HCT116 (cell line): ENCODE measurements at regions not wholly inside any gene's neighbourhood (a gene's known extent, or its start where the extent isn't known, plus 50 kb on each side); places are given as distances from the start of the nearest gene placed in this dataset.

Experiments
- ATAC-seq: fragments of 200-7000 bp; cut with Tn5 transposase; 2 replicates; pipeline ENCODE4 v1.9.1; 2020; ENCODE audit warnings: mild to moderate bottlenecking, moderate library complexity
- BruUV-seq: library from RNA; stranded (reverse); fragments of 400-500 nt; replicated peaks from 2 replicates; lab custom pipeline; 2021; lab: Mats Ljungman, UMichigan
- CTCF ChIA-PET: fragments of 300-600 bp; sonication (Branson Sonifier 250); formaldehyde crosslinking; loops from one replicate; lab custom pipeline; 2021; ENCODE audit warnings: antibody characterized with exemption; lab: Charles Lee
- POLR2A ChIA-PET: fragments of 300-600, 350-600 bp; sonication (Branson Sonifier 250); formaldehyde crosslinking; loops from one replicate; lab custom pipeline; 2021; ENCODE audit warnings: antibody characterized with exemption; lab: Charles Lee
- RAD21 ChIA-PET, 2 experiments: fragments of 300-600 bp; sonication (Branson Sonifier 250); formaldehyde crosslinking; loops; one replicate each; lab custom pipeline; 2023; ENCODE audit warnings: low total read pairs in 2 of 2; ENCODE audit not compliant: uncharacterized antibody in 2 of 2, unreplicated experiment in 2 of 2, low non-redundant PET in 1 of 2; lab: Charles Lee
- DNase-seq: peaks from one replicate; pipeline ENCODE4 v3.0.0-alpha.2; 2010; ENCODE audit warnings: low read depth, low spot score
- H2AFZ ChIP-seq: fragments of 200-600 bp; shearing (Covaris generic), sonication (generic); 2 replicates; pipeline ENCODE4 v1.6.1; 2017; ENCODE audit warnings: low read depth, mixed run types, mixed read lengths, antibody characterized with exemption, low read length; ENCODE audit not compliant: poor library complexity, severe bottlenecking
- H3K27ac ChIP-seq: 2 replicates; pipeline ENCODE4 v1.5.1; 2012; ENCODE audit warnings: low read depth, low read length
- H3K27me3 ChIP-seq: fragments of 200-600 bp; sonication (generic); 2 replicates; pipeline ENCODE4 v1.6.1; 2016; ENCODE audit warnings: mixed run types, low read length, mixed read lengths; ENCODE audit not compliant: insufficient read depth
- H3K36me3 ChIP-seq, 2 experiments: fragments of 200-500 bp in 1 of 2; fragments of 200-600 bp in 1 of 2; sonication (Bioruptor generic) in 1 of 2; sonication (generic) in 1 of 2; 2 replicates each; pipeline versions ENCODE4 v1.5.1 to v1.6.1; 2014 to 2016; ENCODE audit warnings: low read length in 2 of 2, inconsistent platforms in 1 of 2, mixed read lengths in 1 of 2, mixed run types in 1 of 2; ENCODE audit not compliant: insufficient read depth in 2 of 2, control insufficient read depth in 1 of 2
- H3K4me1 ChIP-seq, 2 experiments: fragments of 200-600 bp in 1 of 2; sonication (generic) in 1 of 2; 2 replicates each; pipeline versions ENCODE4 v1.5.1 to v1.6.1; 2012 to 2017; ENCODE audit warnings: low read length in 2 of 2, inconsistent platforms in 1 of 2, mild to moderate bottlenecking in 1 of 2, mixed read lengths in 1 of 2, mixed run types in 1 of 2, moderate library complexity in 1 of 2; ENCODE audit not compliant: insufficient read depth in 2 of 2, control insufficient read depth in 1 of 2
- H3K4me2 ChIP-seq: fragments of 200-600 bp; sonication (generic); 2 replicates; pipeline ENCODE4 v1.6.1; 2017; ENCODE audit warnings: mixed run types, low read length, mixed read lengths
- H3K4me3 ChIP-seq, 2 experiments: fragments of 200-600 bp in 1 of 2; sonication (generic) in 1 of 2; replicated peaks in 1 of 2; 2 replicates each; pipeline ENCODE4 v1.5.1; 2011 to 2016; ENCODE audit warnings: low read length in 2 of 2, control low read depth in 1 of 2, low read depth in 1 of 2, mild to moderate bottlenecking in 1 of 2, mixed read lengths in 1 of 2, mixed run types in 1 of 2
- H3K79me2 ChIP-seq: fragments of 200-600 bp; sonication (generic); 2 replicates; pipeline ENCODE4 v1.6.1; 2017; ENCODE audit warnings: mild to moderate bottlenecking, mixed run types, low read length, moderate library complexity, mixed read lengths; ENCODE audit not compliant: insufficient read depth
- H3K9ac ChIP-seq: fragments of 200-600 bp; sonication (generic); 2 replicates; pipeline ENCODE4 v1.6.1; 2016; ENCODE audit warnings: low read length, mixed read lengths
- H3K9me2 ChIP-seq: fragments of 200-600 bp; sonication (generic), shearing (Covaris generic); 2 replicates; pipeline ENCODE4 v1.6.1; 2017; ENCODE audit warnings: mixed run types, mild to moderate bottlenecking, moderate library complexity; ENCODE audit not compliant: insufficient read depth
- H3K9me3 ChIP-seq, 2 experiments: fragments of 200-500 bp in 1 of 2; fragments of 200-600 bp in 1 of 2; sonication (Bioruptor generic) in 1 of 2; sonication (generic) in 1 of 2; 2 replicates each; pipeline ENCODE4 v1.6.1; 2014 to 2017; ENCODE audit warnings: low read length in 2 of 2, mixed read lengths in 2 of 2, inconsistent platforms in 1 of 2, low read depth in 1 of 2, mild to moderate bottlenecking in 1 of 2, mixed run types in 1 of 2, moderate library complexity in 1 of 2; ENCODE audit not compliant: control insufficient read depth in 1 of 2, insufficient read depth in 1 of 2
- H4K20me1 ChIP-seq: fragments of 200-600 bp; sonication (generic), shearing (Covaris generic); 2 replicates; pipeline ENCODE4 v1.6.1; 2017; ENCODE audit warnings: mixed run types, mild to moderate bottlenecking, moderate library complexity; ENCODE audit not compliant: insufficient read depth
- CBX3 ChIP-seq: IDR thresholded peaks from 2 replicates; pipeline ENCODE4 v1.6.1; 2012; ENCODE audit warnings: low read depth
- CEBPB ChIP-seq: IDR thresholded peaks from 2 replicates; pipeline ENCODE4 v1.6.1; 2012; ENCODE audit warnings: low read depth
- ELF1 ChIP-seq: IDR thresholded peaks from 2 replicates; pipeline ENCODE4 v1.6.1; 2012; ENCODE audit warnings: low read depth, borderline replicate concordance
- EZH2 ChIP-seq: fragments of 200-600 bp; sonication (generic); IDR thresholded peaks from 2 replicates; pipeline ENCODE4 v1.6.1; 2017; ENCODE audit warnings: antibody characterized with exemption, mixed run types
- EZH2phosphoT487 ChIP-seq: fragments of 200-600 bp; IDR thresholded peaks from 2 replicates; pipeline ENCODE4 v1.6.1; 2018; ENCODE audit warnings: antibody characterized with exemption, borderline replicate concordance
- FOSL1 ChIP-seq: IDR thresholded peaks from 2 replicates; pipeline ENCODE4 v1.6.1; 2012; ENCODE audit warnings: low read depth
- POLR2AphosphoS5 ChIP-seq: IDR thresholded peaks from 2 replicates; pipeline ENCODE4 v1.6.1; 2011; ENCODE audit warnings: mild to moderate bottlenecking, low read depth, low read length, moderate library complexity
- REST ChIP-seq: IDR thresholded peaks from 2 replicates; pipeline ENCODE4 v1.6.1; 2012; ENCODE audit warnings: low read depth
- SIN3A ChIP-seq: IDR thresholded peaks from 2 replicates; pipeline ENCODE4 v1.6.1; 2012; ENCODE audit warnings: low read depth
- SP1 ChIP-seq: IDR thresholded peaks from 2 replicates; pipeline ENCODE4 v1.6.1; 2012; ENCODE audit warnings: low read depth
- SRF ChIP-seq: IDR thresholded peaks from 2 replicates; pipeline ENCODE4 v1.6.1; 2012; ENCODE audit warnings: low read depth
- ZFX ChIP-seq: fragments of 450-650 bp; IDR thresholded peaks from 2 replicates; pipeline ENCODE4 v1.6.1; 2017
- intact Hi-C: fragments of 100-400 bp; cut with micrococcal nuclease; formaldehyde crosslinking; loops from 2 replicates; pipeline ENCODE4 v1.10.0; 2022
- TF ChIP-seq, protein P1 (sequence below): IDR thresholded peaks from 2 replicates; pipeline ENCODE4 v1.6.1; 2012
- TF ChIP-seq, protein P2 (sequence below), 3 experiments: fragments of 200-600 bp in 1 of 3; sonication (generic) in 1 of 3; IDR thresholded peaks in 2 of 3; conservative IDR thresholded peaks in 1 of 3; 2 replicates each; pipeline ENCODE4 v1.5.1; 2012 to 2017; ENCODE audit warnings: low read depth in 2 of 3, low read length in 2 of 3, antibody characterized with exemption in 1 of 3, borderline replicate concordance in 1 of 3, control low read depth in 1 of 3, mild to moderate bottlenecking in 1 of 3, mixed read lengths in 1 of 3, mixed run types in 1 of 3, moderate library complexity in 1 of 3; ENCODE audit not compliant: insufficient read depth in 1 of 3
- TF ChIP-seq, protein P3 (sequence below): IDR thresholded peaks from 2 replicates; pipeline ENCODE4 v1.6.1; 2012
- TF ChIP-seq, protein P4 (sequence below): IDR thresholded peaks from 2 replicates; pipeline ENCODE4 v1.6.1; 2011; ENCODE audit warnings: mild to moderate bottlenecking, low read length, moderate library complexity; ENCODE audit not compliant: insufficient replicate concordance; ENCODE audit errors: extremely low read depth

- CTCF ChIA-PET: no interaction called here
- intact Hi-C loops: no loop called here
Observed at GRCh38 chr4:17008834-17009345, 110.4 kb upstream of the LDB2 start.

More at GRCh38 chr4:17008834-17009345, 110.4 kb upstream of the LDB2 start:
- H3K4me2 ChIP-seq: no peak overlapping the region
- no peaks in the 10 kb centered on the region for H3K36me3 ChIP-seq
- no peak for ATAC-seq
- H3K4me1 ChIP-seq: no peaks in the 10 kb centered on the region
- ChIA-PET RAD21 (no interaction called here), POLR2A (no interaction called here)
- H3K27ac ChIP-seq: no peak overlapping the region
- DNase-seq: no peak
- H3K9me2 ChIP-seq: no peaks in the 10 kb centered on the region
- no peaks in the 10 kb centered on the region for H3K9me3 ChIP-seq
- no peak overlapping the region for H3K9ac ChIP-seq
- no peaks in the 10 kb centered on the region for H4K20me1 ChIP-seq
- TF ChIP-seq, protein P1, sequence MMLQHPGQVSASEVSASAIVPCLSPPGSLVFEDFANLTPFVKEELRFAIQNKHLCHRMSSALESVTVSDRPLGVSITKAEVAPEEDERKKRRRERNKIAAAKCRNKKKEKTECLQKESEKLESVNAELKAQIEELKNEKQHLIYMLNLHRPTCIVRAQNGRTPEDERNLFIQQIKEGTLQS: no peak
- no peak for TF ChIP-seq EZH2phosphoT487
- TF ChIP-seq SIN3A: no peak
- no peak for TF ChIP-seq CEBPB
- no peak for TF ChIP-seq POLR2AphosphoS5
- TF ChIP-seq CBX3: no peak
- no peak for TF ChIP-seq REST
- no peak for TF ChIP-seq SRF
- no peak for TF ChIP-seq ZFX
- TF ChIP-seq EZH2: no peak
- TF ChIP-seq, protein P2, sequence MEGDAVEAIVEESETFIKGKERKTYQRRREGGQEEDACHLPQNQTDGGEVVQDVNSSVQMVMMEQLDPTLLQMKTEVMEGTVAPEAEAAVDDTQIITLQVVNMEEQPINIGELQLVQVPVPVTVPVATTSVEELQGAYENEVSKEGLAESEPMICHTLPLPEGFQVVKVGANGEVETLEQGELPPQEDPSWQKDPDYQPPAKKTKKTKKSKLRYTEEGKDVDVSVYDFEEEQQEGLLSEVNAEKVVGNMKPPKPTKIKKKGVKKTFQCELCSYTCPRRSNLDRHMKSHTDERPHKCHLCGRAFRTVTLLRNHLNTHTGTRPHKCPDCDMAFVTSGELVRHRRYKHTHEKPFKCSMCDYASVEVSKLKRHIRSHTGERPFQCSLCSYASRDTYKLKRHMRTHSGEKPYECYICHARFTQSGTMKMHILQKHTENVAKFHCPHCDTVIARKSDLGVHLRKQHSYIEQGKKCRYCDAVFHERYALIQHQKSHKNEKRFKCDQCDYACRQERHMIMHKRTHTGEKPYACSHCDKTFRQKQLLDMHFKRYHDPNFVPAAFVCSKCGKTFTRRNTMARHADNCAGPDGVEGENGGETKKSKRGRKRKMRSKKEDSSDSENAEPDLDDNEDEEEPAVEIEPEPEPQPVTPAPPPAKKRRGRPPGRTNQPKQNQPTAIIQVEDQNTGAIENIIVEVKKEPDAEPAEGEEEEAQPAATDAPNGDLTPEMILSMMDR (IDR thresholded peaks at IDR 0.05 in 2 of 3, conservative IDR thresholded peaks at IDR 0.05 in 1 of 3; ENCODE audit: borderline replicate concordance in 1 of 3, insufficient read depth in 1 of 3, low read depth in 2 of 3, low read length in 2 of 3): no peak
- no peak for TF ChIP-seq SP1
- TF ChIP-seq ELF1: no peak
- TF ChIP-seq, protein P3, sequence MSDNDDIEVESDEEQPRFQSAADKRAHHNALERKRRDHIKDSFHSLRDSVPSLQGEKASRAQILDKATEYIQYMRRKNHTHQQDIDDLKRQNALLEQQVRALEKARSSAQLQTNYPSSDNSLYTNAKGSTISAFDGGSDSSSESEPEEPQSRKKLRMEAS: no peak
- no peak for TF ChIP-seq FOSL1
- TF ChIP-seq, protein P4, sequence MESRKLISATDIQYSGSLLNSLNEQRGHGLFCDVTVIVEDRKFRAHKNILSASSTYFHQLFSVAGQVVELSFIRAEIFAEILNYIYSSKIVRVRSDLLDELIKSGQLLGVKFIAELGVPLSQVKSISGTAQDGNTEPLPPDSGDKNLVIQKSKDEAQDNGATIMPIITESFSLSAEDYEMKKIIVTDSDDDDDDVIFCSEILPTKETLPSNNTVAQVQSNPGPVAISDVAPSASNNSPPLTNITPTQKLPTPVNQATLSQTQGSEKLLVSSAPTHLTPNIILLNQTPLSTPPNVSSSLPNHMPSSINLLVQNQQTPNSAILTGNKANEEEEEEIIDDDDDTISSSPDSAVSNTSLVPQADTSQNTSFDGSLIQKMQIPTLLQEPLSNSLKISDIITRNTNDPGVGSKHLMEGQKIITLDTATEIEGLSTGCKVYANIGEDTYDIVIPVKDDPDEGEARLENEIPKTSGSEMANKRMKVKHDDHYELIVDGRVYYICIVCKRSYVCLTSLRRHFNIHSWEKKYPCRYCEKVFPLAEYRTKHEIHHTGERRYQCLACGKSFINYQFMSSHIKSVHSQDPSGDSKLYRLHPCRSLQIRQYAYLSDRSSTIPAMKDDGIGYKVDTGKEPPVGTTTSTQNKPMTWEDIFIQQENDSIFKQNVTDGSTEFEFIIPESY: no peak
- no peaks in the 10 kb centered on the region for H3K27me3 ChIP-seq
- no TSS peak for BruUV-seq
- H2AFZ ChIP-seq: no peak overlapping the region
- H3K79me2 ChIP-seq: no peaks in the 10 kb centered on the region
- no peak overlapping the region for H3K4me3 ChIP-seq
